ENCODE measurements at regions not wholly inside any gene's neighbourhood (a gene's known extent, or its start where the extent isn't known, plus 50 kb on each side); places are given as distances from the start of the nearest gene placed in this dataset.

- Histone ChIP-seq H3K36me3 (ENCODE audit: low read depth) (no peaks in the 10 kb centered on the region), H3K4me1 (ENCODE audit: low read depth) (peaks cover 5% of the 10 kb centered on the region), H3K9me3 (no peaks in the 10 kb centered on the region), H3K4me3 (no peak overlapping the region)
- ATAC-seq, result no peak
- intact Hi-C loops (cut with DNase I, micrococcal nuclease), result no loop called here
- TF ChIP-seq CTCF (IDR thresholded peaks at IDR 0.05), result no peak
- DNase-seq, result no peak
Measured at GRCh38 chr12:75661908-75662307, 150.5 kb upstream of the KRR1 start.

GRCh38 chr12:75660805-75661404, 149.5 kb upstream of the KRR1 start:
- Histone ChIP-seq H3K36me3 (ENCODE audit: low read depth) (no peaks in the 10 kb centered on the region), H3K4me1 (ENCODE audit: low read depth) (no peaks in the 10 kb centered on the region), H3K9me3 (no peaks in the 10 kb centered on the region), H3K4me3 (no peak overlapping the region)
- ATAC-seq (no peak), DNase-seq (no peak)
- no peak for TF ChIP-seq CTCF (IDR thresholded peaks at IDR 0.05)
- intact Hi-C loops (cut with DNase I, micrococcal nuclease), result no loop called here

- H3K4me3 ChIP-seq, result no peak overlapping the region
- no peak for TF ChIP-seq CTCF (IDR thresholded peaks at IDR 0.05)
- intact Hi-C loops (cut with DNase I, micrococcal nuclease), result no loop called here
- no peak for ATAC-seq
- no peaks in the 10 kb centered on the region for H3K4me1 ChIP-seq (ENCODE audit: low read depth)
- no peak for DNase-seq
- H3K9me3 ChIP-seq, result no peaks in the 10 kb centered on the region
- no peaks in the 10 kb centered on the region for H3K36me3 ChIP-seq (ENCODE audit: low read depth)
Measured at GRCh38 chr12:75660107-75660530, 148.7 kb upstream of the KRR1 start.

GRCh38 chr12:75658901-75659823, 147.8 kb upstream of the KRR1 start:
- ATAC-seq (no peak), DNase-seq (no peak)
- no peaks in the 10 kb centered on the region for H3K9me3 ChIP-seq
- no peaks in the 10 kb centered on the region for H3K36me3 ChIP-seq (ENCODE audit: low read depth)
- intact Hi-C loops (cut with DNase I, micrococcal nuclease), result no loop called here
- H3K4me3 ChIP-seq, result no peak overlapping the region
- no peak for TF ChIP-seq CTCF (IDR thresholded peaks at IDR 0.05)
- no peaks in the 10 kb centered on the region for H3K4me1 ChIP-seq (ENCODE audit: low read depth)

GRCh38 chr12:75658286-75658685, 146.9 kb upstream of the KRR1 start:
- no peaks in the 10 kb centered on the region for H3K9me3 ChIP-seq

More at GRCh38 chr12:75658286-75658685, 146.9 kb upstream of the KRR1 start:
- no peak for ATAC-seq
- intact Hi-C loops (cut with DNase I, micrococcal nuclease), result no loop called here
- Histone ChIP-seq H3K4me1 (ENCODE audit: low read depth) (no peaks in the 10 kb centered on the region), H3K4me3 (no peak overlapping the region), H3K36me3 (ENCODE audit: low read depth) (no peaks in the 10 kb centered on the region)
- TF ChIP-seq CTCF (IDR thresholded peaks at IDR 0.05), result no peak
- no peak for DNase-seq

Measured in mucosa of descending colon (tissue), 3 donors.